OCI-LY3 (cell line): ENCODE measurements at regions not wholly inside any gene's neighbourhood (a gene's known extent, or its start where the extent isn't known, plus 50 kb on each side); places are given as distances from the start of the nearest gene placed in this dataset.

Experiments used
- EZH2phosphoT487 ChIP-seq: fragments of 200-600 bp; shearing (Covaris generic); IDR thresholded peaks from 2 replicates; pipeline ENCODE4 v1.6.1; 2018; ENCODE audit warnings: antibody characterized with exemption, mixed run types, low read depth
- TF ChIP-seq, protein P1 (sequence below): fragments of 200-600, 300-600 bp; sonication (generic); IDR thresholded peaks from 2 replicates; pipeline ENCODE4 v1.5.1; 2014; ENCODE audit warnings: antibody characterized with exemption, low read length, low read depth

DNA sequence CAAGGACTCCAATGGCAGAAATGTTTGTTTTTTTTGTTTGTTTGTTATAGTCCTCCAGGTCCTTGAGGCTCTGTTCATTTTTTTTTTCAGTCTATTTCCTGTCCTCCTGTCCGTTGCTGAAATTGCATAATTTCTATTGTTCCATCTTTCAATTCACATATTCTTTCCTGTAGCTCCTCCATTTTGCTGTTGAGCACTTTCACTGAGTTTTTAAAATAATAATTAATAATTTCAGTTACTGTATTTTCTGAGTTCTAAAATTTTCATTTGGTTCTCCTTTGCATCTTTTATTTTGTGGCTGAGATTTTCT is 202.3 kb upstream of the AGR3 start:
- TF ChIP-seq, protein P1, sequence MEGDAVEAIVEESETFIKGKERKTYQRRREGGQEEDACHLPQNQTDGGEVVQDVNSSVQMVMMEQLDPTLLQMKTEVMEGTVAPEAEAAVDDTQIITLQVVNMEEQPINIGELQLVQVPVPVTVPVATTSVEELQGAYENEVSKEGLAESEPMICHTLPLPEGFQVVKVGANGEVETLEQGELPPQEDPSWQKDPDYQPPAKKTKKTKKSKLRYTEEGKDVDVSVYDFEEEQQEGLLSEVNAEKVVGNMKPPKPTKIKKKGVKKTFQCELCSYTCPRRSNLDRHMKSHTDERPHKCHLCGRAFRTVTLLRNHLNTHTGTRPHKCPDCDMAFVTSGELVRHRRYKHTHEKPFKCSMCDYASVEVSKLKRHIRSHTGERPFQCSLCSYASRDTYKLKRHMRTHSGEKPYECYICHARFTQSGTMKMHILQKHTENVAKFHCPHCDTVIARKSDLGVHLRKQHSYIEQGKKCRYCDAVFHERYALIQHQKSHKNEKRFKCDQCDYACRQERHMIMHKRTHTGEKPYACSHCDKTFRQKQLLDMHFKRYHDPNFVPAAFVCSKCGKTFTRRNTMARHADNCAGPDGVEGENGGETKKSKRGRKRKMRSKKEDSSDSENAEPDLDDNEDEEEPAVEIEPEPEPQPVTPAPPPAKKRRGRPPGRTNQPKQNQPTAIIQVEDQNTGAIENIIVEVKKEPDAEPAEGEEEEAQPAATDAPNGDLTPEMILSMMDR = no peak
- no peak for TF ChIP-seq EZH2phosphoT487
